ENCODE measurements at regions not wholly inside any gene's neighbourhood (a gene's known extent, or its start where the extent isn't known, plus 50 kb on each side); places are given as distances from the start of the nearest gene placed in this dataset.
"Not testable (repeated sequence)": the region's sequence is repeated elsewhere in the genome, so short reads cannot be mapped to it uniquely, and the experiment has no call there.

DNA sequence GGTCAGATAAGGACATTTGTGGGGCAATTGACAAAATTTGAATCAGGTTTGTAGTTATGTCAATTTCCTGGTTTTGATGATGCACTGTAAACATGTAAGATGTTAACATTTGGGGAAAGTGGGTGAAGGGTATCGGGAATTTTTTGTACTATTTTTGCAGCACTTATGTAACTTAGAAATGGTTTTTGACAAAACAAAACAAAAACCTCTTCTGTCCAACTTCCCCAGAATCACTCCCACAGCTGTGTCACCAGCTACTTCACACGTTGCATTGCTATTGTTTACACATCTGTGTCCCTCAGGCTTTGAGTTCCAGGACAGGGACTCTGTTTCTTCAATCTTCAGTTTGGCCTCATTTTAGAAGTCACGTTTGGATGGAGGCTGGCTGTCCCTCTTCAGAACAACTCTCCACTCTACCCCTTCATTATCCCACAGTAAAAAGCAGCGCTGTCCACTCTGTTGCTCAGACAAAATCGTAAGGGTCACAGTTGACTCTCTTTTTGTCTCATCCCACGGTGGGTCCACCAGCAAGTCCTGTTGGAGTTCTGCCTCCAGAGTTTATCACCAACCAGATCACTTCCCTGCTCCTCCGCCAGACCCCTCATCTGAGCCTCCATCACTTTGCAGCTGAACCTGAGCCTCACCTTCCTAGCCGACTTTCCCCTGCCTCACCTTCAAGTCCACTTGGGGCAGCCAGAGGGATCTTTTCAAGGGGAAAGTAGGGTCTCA lies 63.2 kb downstream of the NENF start:
- no peak for DNase-seq (ENCODE audit: low spot score)

- DNase-seq (ENCODE audit: low spot score): no peak
Observed at GRCh38 chr1:212496682-212497081, 64.0 kb downstream of the NENF start.

- DNase-seq (ENCODE audit: low spot score): no peak
Observed at GRCh38 chr1:212497553-212497952, 64.8 kb downstream of the NENF start.

GRCh38 chr1:212498283-212499040 lies 65.7 kb downstream of the NENF start:
- DNase-seq (ENCODE audit: low spot score): no peak

DNA sequence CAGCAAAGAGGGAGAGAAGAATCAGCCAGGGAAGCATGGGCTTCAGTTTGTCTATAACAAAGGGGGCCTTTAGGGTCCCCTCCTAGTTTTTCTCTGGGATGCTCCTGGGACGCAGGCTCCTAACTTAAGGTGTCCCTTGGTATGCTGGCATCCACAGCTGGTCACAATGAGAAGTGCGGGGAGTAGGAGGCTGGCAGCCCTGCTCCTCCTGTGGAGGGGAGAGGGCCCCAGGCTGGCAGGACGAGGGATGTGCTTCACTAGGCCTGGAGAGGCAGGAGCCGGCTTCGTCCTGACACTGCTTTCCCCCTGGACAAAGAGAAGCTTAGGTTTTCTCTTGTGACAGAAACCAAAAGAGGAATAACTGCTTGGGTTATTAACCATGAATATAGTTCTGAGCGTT lies 67.6 kb downstream of the NENF start:
- DNase-seq (ENCODE audit: low spot score): no peak

DNA sequence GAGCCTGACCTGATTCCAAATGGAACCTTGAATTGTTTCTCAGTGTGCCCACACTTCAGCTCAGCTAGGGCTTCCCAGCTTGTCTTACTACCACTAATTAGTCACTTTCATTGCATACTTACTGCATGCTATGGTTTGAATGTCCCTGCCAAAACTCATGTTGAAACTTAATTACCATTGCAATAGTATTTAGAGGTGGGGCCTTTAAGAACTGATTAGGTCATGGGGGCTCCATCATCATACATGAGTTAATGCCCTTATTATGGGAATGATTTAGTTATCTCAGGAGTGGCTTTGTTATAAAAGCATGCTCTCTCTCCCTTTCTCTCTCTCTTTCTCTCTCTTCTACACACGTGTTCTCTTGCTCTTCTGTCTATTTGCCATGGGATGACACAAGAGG lies 68.3 kb downstream of the NENF start:
- no peak for DNase-seq (ENCODE audit: low spot score)

DNA sequence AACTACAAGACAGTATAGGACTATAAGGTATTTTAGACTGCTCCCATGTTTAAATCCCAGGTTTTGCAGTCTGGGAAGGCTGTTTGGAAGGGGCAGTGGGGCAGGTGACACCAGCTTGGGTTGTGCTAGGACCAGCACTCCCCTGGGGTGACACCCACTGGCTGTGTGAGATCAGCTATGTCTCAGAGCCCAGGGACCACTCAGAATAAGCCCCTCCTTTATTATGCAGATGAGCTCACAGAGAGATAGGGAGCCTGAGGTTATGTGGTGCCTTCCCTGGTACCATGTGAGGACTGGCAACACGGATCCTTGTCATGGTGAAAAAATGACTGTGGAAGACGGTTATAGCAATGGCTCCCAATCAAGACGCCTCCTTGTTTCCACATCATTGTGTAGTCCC lies 71.0 kb downstream of the NENF start:
- no peak for DNase-seq (ENCODE audit: low spot score)

DNA sequence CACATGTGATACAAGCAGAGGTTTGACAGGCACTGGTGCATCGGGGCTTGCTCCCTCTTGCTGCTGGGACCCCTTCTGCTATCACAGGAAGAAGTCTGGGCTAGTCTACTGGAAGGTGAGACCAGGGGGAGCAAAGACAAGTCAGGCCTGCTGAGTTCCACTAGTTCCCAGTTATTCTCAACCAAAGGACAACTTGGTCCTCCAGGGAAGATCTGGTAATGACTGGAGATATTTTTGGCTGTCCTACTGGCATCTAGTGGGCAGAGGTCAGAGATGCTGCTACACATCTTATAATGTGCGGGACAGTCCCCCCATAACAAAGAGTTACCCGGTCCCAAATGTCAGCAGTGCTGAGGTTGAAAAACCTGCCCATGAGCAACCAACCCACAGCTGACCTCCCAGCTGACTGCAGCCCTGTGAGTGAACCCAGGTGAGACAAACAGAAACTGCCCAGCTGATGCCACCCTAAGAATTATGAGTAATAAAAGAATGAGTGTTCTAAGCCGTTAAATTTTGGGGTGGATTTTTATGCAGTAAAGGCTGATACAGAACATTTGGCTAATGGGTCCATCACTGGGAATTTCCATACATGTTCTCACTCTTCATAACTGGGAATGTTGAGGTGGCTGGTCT lies 71.6 kb downstream of the NENF start:
- DNase-seq (ENCODE audit: low spot score): no peak

DNA sequence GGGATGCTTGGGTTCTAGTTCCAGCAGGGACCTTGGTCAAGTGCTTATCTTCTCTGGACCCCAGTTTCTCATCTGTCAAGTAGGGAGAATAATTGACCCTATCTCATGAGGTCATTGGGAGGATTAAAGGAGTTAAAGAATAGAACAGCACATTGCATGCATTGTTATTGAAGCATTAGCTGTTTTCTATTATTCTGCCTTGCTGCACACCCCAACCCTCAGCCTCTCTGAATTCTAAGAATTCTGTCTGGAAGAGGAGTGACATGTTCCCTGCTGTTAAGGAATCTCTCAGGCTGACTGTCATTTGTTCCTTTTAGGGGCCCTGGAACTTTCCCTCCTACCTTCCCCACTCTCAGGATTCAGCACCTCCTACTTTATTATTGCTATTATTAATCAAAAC lies 73.9 kb downstream of the NENF start:
- DNase-seq (ENCODE audit: low spot score): no peak

DNA sequence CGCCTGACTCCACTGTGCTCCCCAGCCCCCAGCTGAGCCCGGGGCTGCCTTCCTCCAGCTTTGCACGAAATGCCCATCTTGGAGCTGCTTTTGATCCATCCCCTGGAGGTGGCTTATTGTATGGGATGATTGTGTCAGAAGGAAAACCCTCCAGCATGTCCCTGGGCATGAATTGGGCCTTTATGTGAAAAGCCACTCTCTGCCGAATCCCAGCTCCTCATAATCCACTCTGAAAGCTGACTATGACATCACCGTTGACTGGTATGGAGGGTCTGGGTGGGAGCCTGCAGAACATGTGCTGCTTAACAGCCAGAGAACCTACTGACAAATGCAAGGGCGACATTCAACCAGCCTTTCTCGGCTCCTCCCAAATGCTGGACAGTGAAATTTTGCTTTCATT lies 74.6 kb downstream of the NENF start:
- no peak for DNase-seq (ENCODE audit: low spot score)

- DNase-seq (ENCODE audit: low spot score): no peak
Observed at GRCh38 chr1:212512816-212513559, 80.3 kb downstream of the NENF start.

DNA sequence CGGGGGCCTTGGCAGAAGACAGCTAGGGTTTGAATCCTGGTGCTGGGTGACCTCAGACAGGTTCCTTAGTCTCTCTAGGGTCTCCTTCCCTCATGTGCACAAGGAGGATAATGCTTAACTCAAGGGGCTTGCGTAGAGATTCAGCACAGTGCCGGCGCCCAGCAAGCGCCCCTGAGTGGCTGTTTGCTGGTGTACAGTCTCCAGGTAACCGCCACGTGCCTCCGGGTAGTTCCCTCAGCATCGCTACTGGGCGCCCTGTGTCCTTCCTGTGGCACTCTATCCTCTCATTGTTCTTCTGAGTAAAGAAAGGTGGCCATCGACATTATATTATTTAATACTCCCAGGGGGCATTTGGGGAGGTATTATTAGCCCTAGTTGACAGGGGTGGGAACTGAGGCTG lies 80.9 kb downstream of the NENF start:
- DNase-seq (ENCODE audit: low spot score): no peak

DNA sequence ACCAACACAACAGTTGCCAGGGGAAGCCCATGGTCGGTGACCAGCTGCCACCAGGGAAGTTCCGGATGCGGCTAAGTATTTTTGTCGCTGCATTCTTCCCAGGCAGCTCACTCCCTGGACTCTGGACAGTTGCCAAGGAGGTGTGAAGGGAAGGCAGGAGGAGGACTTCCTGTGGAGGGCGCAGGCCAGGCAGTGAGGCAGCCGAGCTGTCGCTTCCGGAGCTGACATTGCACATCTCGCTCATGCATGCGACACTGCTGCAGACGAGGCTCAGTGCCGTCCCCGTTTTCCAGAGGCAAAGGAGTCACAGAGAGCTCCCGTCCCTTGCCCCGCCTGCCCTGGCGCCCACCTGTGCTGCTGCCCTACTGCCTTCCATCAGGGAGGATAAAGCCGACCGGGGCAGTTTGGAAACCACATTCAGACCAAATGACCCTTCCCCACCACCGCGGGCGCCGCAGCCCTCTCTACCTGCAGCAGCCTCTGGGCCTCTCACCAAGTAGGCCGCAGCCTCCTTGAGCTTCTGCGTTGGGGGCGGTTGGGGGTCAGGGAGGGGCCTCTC lies 81.4 kb downstream of the NENF start:
- no peak for DNase-seq (ENCODE audit: low spot score)

DNA sequence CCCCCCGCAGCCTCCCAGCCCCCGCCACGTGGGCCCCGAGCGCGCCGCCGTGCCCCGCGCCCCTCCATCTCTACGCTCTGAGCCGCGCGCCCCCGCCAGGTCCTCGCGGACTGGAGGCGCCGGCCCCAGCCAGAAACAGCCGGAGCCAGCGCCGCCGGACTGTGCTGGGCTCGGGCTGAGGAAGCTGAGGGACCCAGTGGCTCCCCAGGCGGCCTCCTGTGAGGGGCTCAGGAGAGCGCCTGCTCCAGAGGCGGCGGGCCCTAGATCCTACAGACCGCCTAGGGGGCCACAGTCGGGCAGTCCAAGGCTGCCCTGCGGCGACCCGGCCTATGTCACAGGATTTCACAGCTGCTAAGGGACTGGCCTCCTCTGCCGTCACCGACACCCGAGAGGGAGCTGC lies 82.1 kb downstream of the NENF start:
- no peak for DNase-seq (ENCODE audit: low spot score)

- no peak for DNase-seq (ENCODE audit: low spot score)
Observed at GRCh38 chr1:212515329-212515760, 82.6 kb downstream of the NENF start.

DNA sequence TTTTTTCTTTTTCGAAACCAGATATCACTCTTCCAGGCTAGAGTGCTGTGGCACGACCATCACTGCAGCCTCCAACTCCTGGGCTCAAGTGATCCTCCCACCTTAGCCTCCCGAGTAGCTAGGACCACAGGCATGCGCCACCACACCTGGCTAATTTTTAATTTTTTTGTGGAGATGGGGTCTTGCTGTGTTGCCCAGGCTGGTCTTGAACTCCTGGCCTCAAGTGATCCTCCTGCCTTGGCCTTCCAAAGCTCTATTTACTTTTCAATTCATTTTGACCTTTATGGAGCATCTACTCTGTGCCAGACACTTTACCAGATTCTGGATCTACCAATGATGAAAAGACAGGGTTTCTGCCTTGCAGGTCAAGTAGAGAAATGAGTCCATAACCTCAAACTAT lies 83.3 kb downstream of the NENF start:
- not testable (repeated sequence) for DNase-seq (ENCODE audit: low spot score)

GRCh38 chr1:212518188-212519054 lies 85.7 kb downstream of the NENF start:
- no peak for DNase-seq (ENCODE audit: low spot score)

GRCh38 chr1:212519131-212519530 lies 86.4 kb downstream of the NENF start:
- DNase-seq (ENCODE audit: low spot score): no peak

DNA sequence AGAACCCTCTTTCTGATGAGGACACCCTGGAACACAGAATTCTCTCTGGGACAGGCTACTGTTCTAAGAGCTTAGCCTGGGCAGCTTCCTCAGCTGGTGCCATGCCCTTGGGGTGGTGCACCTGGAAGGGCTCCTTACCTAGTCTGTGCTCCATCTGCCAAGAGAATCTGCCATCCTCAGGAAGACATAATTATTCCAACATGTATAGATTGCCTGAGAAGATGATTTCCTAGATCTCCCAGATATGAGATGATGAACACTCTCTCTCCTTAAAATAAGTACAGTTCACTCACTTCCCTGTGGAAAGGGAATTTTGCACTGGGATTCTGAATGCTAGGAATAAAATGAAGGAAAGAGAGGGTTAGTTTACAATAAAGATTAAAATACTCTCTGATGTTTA lies 87.6 kb downstream of the NENF start:
- DNase-seq (ENCODE audit: low spot score): no peak

GRCh38 chr1:212520746-212521145 lies 87.8 kb upstream of the ATF3 start:
- DNase-seq (ENCODE audit: low spot score): no peak

DNA sequence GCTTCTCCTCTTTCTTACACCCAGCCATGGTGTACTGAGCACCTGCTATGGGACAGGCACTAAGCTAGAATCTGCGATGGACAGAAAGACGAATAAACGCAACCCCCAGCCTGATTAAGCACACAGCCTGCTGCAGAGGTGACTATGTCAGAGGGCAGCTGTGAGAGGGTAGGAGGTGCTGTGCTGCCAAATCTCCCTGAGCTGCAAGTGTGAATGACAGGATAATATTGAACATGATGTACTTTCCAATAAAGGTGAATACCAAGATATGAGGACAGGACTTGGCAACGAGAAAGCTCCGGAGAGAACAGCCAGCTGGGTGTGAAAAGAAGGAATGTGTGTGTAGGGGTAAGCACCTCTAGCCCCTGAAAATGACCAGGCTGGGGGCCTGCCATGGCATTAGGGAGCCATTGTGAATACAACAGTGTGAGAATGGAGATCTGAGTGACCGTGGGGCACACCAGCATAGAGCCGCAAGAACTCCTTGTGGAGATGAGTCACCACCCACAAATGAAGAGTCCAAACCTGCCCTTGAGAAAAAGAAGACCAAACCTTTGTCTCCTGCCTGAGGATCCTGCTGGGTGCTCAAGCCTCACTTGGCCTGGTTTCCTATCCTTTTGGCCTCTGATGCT lies 83.0 kb upstream of the ATF3 start:
- no peak for DNase-seq (ENCODE audit: low spot score)
